Activated naive CD4-positive, alpha-beta T cell treated with Interleukin-2 at 50 U/mL for 16 hours (primary cell): ENCODE measurements at regions not wholly inside any gene's neighbourhood (a gene's known extent, or its start where the extent isn't known, plus 50 kb on each side); places are given as distances from the start of the nearest gene placed in this dataset.

Experiments used
- DNase-seq: peaks from one replicate; pipeline ENCODE4 v3.0.0-alpha.2; 2020

DNA sequence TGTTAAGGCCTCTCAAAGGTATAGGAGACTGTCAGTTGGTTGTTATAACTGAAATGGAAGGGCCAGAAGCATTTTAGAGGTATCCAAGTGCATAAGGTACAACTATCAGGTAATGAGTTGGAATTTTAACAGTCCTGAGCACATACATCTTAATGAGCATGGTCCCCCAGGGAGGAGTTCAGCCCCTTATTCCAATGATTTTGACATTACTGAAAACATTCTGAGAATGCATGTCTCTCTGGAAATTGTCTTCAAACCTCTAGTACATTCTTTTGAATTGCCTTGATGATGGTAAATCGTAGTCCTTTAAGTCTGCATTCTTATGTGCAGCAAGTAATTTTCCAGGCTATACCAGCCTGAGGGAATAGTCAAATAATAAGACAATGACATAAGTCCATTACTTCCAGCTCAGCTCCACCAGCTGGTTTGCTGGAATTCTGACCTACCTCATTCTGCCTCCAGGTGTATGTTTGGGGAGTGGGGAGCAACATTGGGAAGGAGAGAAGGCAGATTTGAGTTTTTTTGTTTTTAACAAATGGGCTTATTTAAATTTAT is 239.2 kb downstream of the MSRB3 start:
- DNase-seq, result no peak

DNA sequence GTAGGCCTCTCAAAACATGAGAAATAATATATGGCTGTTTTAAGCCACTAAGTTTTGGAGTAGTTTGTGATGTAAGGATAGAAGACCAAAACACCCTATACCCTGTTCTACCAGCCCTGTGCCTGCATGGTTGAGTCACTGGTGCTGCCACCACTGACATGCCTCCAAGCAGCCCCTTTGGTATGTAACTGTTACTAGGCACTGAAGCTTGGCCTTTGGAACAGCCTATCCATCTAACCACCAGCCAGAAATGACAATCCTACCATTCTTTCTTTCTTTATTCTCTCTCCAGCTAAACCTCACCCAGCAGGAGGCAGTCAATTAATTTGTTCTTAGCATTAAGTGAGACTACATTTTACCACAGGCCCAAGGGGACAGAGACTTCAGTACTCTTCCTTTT is 240.3 kb downstream of the MSRB3 start:
- DNase-seq, result no peak

DNA sequence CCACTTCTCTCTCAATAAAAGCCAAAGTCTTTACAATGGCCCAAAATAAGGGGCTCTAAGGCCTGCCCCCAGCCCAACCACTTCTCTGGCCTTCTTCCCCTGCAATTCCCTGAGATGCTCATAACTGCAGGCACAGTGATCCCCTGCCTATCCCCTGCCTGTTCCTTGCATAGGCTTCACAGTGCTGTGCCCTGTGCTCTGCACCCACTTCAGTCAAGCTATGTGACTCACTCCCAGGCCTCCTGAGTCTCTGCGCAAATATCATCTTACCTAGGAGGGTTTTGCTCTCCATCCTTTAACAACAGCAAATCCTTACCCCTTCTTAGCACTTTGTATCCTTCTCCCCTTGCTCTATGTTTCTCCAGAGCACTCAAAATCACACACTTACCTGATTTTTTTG is 242.2 kb downstream of the MSRB3 start:
- no peak for DNase-seq

DNA sequence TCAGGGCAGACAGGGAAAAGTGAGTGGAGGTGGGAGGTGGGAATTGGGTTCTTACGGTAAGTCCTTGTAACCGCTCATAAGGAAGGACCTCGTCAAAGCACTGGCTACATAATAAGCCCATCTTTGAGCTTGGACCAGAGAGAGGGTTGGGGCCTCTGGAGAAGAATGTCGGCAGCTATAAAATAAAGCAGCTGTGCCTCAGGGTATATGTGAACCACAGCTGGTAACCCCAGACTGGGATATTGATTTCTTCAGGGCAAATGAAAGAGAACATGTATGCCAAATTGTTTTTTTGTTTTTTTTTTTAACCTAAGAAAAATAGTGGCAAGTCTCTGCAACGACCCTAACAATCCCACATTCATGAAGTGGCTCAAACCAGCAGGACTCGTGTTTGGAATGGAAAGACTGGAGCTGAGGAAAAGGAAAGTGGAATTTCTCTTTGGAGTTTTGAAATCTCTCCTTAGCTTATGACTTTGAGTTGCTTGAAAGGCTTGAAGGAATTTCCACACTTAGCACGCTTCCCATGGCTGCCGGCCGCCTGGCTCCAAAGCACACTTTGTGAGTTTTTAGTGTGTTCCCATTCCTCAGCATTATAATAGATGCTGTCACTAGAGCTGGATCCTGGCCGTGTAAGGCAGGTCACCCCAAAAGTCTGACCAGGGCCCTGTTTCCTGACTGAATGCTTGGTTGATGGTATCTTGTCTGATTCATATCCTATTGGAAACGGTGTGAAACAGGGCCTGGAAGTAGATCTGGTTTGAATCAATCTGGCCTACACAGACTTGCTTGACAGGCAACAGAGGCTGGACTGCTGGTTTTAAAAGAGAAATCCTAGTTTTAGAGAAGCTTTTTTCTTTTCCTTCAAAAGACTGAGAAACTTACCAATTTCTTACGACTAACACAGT is 244.7 kb downstream of the MSRB3 start:
- no peak for DNase-seq

DNA sequence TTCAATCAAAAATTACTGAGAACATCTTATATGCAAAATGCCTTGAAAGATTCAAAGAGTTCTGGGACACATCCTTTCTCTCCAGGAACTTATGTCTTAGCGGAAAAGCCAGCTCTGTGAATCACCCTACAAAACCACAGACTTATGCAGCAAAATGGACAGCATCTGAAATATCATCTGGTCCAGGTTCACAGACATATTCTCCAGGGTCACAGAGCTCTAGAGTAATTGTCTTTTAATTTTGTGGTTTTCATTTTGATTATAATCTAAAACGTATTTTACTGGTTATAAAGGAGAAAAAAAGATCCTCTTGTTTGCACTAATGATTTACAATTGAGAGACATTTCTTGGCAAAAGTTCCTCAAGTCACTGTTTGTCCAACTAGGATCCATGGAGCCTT is 246.2 kb downstream of the MSRB3 start:
- DNase-seq, result no peak

DNA sequence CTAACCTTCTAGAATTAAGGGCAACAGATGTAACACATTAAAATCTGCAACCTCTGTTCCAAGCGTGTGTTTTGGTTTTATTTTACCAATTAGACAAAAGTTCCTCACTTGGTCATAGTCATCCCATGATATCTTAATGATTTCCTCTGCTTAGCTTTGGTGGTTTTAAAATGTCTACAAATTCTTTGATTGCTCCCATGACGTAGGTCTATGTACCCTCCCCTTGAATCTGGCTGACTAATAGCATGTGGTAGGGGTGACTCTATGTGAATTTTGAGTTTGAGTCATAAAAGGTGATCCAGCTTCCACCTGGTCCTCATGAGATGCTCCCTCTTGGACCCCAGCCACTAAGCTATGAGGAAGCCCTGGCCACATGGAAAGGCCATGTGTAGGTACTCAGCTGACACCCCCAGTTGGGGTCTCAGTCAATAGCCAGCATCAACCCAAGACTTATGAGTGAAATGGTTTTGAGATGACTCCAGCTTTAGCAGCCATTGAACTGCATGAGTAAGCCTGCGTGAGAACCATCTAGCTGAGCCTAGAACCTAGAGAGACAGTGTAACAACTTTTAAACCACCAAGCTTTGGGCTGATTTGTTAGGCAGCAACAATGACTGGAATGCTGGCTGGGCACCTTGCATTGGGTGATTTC is 247.1 kb downstream of the MSRB3 start:
- no peak for DNase-seq

DNA sequence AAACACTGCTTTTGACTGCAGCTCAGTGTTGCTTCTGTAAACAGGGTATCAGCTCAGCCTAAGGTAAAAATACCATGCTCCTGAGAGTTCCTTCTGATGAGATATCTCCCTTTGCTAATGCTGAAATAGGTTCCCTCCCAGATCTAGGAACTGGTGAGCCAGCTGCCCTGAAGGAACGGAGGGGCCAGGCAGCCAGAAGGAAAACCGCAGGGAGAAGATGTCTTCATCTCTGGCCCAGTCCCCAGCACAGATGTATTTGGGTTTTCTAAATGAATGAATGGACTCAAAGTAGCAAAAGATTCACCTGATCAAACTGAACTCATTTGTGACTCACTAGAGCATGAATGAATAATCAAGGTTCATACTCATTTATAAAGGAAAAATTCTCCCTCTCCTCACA is 247.8 kb downstream of the MSRB3 start:
- DNase-seq, result no peak

DNA sequence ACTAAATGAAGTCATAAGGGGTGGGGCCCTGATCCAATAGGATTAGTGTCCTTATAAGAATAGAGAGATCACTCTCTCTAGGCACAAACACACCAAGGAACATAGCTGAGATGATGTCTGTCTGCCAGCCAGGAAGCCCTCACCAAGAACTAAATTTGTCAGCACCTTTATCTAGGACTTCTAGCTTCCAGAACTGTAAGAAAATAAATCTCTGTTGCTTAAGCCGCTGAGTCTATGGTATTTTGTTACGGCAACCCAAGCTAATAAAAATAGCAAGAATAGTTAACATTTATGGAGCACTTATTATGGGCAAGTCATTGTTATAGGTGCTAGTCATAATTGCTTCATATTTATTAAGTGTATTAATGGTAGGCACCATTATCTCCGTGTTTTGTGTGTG is 249.6 kb downstream of the MSRB3 start:
- DNase-seq, result no peak

DNA sequence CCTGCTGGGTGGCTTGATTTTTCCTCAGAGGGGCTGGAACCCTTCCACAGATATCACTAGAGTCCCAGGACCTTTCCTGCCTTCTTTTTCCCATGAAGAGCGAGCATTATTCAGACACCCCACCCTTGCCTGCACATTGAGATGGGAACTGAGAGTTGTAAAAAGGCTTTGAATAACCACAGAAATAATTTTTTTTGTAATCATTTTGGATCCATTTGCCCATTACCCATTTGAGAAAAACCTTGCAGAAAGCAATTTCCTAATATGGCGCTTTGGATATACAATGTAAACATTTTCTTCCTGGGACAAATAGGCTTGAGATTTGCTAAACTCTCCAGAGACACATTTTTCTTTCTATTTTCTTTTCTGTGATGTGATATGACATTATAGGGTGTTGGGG is 250.6 kb downstream of the MSRB3 start:
- DNase-seq, result no peak

DNA sequence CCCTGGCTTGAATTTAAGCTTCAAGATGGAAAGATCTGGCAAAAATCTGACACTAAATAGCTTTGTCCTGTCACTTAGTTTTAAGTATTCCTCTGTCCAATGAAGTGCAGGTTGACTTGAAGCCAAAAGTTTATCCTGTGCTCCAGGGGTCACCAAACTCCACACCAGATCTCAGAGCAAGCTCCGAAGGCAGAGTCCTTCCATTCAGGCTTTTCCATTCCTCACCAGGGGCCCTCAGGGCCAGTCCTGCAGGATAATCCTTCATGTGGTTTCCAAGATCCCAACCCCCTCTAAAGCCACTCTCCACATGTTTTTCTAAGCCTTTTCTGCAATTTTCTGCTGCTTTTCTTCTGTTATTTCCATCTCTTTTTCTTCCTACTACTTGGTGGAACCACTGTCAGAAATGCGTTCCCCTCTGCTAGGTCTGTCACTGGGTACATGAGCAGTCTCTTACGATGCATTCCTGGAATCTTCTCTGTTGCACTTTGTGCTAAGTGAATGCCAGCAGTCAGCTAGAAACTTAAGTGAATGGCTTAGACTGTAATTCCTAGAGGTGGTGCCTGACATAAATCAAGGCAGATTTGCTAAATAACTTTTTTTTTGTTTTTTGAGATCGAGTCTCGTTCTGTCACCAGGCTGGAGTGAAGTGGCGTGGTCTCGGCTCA is 251.4 kb downstream of the MSRB3 start:
- no peak for DNase-seq

DNA sequence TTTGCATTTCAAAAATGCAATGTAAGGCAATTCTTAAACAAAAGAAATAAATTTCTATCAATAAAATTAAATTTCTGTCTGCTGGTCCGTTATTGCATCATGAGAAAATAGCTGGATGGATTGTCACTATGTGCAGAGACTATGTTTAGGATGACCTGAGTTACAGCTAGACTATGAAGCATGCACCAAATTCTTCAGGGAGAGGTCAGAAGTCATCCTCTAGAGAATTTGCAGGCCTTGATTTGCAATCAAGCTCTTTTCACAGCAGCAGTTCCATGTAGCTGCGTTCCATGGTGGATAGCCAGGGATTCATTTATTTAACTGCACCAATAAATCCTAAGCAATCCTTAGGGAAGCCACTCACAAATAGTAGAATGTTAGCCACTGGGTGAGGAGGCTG is 253.7 kb downstream of the MSRB3 start:
- no peak for DNase-seq

DNA sequence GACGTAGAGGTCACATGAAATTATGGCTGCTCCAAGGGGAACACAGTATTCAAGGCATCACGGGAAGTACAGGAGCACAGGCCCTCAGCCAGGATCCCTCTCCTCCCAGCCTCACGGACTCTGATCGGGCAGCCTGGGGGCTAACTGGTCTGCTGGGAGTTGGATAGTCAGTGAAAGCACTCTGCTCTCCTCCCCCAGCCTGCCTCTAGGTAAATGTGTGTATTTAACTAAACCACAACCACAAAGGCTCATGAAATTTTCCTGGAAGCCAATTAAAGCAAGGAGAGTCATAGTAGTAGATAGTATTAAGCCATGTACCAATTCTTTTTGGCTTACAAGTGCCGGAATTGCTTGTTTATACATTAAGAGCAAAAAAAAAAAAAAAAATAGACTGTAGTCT is 254.3 kb downstream of the MSRB3 start:
- no peak for DNase-seq

DNA sequence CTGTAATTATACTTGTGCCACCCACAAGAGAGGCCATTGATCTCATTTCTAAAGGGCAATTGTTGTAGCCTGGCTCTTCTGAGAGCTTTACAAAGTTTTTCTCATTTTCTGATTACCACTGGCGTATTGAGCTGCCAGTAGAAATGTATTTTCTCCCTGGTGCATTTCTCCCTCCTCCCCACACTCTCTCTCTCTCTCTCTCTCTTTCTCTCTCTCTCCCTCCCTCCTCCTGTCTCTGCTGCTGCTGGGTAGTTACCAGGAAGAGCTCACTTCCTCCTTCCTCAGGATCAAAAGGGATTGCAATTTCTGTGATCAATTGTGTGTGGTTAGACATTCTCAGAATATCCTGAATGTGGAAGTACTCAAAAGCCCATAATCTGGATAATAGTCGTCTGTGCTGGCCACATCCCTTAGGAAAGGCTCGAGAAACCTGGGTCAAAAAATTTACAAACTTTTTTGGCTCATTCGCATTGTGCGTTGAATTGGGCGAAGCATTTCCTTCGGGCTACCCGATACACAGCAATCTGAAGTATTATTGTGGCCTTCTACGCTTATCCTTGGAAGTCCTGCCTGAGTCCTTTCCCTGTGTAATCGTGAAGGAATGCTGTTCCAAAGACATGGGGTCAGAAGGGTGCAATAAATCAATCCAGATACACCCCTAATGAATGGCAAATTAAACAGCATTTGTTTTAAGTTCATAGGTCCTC is 254.8 kb downstream of the MSRB3 start:
- DNase-seq, result no peak

DNA sequence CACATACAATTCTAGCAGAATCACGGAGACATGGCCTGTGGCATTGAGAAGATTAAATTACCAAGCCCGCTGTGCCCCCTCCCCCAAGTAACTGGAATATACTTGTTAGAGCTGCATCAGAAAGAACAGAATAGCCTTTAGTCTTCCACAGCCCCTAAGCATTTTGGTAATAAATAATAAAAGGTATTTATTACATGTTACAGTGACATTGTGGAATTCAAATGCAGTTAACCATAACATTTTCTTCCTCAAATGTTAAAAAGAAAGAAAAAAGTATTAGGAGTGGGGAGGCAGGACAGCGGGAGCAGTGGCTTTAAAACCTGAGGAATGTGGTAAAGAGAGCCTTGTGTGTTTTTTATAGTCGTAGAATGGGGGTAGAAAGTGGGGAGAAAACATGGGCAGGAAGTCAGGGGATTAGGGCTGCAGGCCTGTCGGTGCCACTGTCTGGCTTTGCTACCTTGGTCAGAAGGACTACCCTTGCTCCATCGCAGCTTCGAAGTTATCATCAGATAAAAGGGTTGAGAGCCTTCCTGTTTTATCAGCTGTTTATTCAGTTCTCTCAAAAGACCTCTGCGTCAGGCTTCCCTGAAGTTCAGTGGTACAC is 255.9 kb downstream of the MSRB3 start:
- DNase-seq, result no peak

DNA sequence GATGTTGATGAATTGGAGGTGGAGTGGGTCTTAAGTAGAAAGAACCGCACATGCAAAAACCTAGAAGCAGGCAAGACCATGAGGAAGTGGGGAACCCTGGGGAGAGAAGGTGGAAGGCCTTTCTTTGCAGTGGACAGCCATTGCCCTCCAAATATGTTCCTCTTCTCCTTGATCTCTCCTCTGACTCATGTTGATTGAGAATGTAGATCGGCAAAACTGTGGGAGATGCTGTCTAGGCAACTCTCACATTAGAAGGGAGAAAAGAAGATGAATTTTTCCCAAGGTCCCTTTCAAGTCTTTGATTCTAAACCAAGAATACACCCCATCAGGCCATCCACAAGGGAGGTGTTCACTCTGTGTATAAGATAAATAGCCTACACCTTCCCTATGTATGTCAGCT is 257.5 kb downstream of the MSRB3 start:
- no peak for DNase-seq

DNA sequence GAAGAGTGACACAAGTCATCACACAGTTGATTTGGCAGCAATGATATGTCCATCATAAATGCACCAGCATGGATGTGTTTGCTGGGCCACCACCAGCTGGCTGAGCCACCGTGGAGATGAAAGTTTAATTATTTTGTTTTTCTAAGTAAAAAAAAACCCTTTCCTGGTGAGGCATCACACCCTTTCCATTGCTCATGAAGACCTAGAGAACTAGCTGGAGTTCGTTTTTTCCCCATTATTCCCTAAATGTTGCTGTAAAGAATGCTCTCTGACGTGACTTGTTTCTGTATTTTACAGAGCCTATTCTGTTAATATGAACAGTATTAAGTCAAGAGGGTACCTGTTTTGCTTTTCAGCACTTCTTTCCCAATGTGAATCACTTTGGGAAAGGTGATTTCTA is 257.9 kb downstream of the MSRB3 start:
- DNase-seq, result no peak

DNA sequence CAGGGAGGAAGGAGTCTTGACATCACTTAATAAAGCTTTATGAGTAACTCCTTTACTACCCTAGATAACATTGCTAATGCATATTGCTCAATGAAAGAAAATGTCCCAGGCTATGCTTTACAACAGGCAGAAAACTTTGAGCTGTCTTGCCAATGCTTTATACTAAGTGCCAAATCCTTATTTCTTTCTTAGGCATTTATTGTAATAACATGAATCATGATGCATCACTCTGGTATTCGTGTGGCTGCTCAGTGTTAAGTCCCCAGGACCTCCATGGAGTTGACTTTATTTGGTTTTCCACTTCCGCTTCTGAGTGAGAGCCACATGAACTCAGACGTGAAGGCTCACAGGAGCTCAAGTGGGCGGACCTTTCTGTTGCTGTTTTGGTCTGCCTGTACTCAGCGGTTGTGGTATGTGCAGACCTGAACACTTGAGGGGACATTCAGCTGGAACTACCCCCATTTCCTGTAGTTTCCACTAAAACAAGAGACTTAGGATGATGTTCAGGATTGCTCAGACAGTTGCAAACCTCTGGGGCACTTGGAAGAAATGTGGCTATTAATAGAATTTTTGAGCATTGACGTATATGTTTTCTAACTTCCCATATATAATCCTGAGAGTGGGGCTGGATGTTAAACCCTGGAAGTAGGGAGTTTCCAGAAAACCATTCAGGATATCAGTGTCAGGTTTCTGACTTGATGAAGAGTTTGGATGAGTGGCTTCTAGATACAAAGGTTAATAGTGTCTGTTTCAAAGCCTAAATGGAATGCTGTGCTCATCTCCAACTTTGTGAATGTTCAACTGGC is 258.6 kb downstream of the MSRB3 start:
- no peak for DNase-seq

DNA sequence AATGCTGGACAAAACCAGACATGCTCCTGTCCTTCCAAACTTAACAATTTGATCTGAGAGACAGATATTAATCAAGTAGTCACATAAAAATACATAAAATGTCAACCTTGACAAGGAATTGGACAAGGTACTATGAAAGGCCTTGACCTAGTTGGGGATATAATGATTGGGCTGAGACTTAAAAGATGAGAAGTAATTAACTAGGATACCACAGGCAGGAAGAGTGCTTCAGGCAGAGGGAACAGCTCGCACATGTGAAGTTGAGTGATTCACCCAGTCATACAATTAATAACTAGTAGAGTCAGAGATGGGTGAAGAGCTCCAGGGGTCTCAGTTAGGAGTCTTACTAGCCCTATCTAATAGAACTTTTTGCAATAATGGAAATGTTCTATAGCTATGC is 259.5 kb downstream of the MSRB3 start:
- no peak for DNase-seq

DNA sequence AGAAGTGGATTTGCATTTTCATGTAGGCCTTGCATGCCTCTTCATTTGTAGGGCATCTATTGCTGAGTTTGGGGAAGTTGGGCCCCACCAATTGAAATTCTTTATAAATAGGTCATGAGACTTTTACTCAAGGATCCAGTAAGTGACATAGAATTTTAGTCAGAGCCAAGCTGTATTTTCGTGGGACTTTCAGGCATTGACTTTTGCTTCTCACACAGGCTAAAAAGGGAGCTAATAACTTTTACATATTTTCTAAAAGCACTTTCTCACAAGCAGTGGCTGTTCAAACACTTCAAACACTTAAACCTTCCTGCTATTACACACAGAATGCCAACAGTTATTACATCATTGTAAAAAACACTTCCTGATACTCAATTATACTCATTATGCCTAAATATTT is 260.5 kb downstream of the MSRB3 start:
- no peak for DNase-seq

DNA sequence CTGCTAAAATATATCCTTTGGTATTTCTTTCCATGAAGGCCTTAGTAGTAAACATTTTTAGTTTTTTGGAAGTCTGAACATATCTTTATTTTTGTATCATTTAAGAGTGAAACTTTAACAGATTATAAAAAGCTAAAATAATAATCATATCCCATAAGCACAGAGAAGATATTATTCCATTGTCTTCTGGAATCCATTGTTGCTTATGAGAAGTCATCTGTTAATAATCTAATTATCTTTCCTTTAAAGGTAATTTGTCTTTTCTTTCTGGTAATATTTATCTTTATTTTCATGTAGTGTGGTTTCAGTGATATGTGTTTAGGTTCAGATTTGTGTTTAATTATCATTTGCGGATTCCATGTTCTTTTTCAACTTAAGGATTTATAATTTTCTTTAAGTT is 261.7 kb downstream of the MSRB3 start:
- DNase-seq, result no peak

DNA sequence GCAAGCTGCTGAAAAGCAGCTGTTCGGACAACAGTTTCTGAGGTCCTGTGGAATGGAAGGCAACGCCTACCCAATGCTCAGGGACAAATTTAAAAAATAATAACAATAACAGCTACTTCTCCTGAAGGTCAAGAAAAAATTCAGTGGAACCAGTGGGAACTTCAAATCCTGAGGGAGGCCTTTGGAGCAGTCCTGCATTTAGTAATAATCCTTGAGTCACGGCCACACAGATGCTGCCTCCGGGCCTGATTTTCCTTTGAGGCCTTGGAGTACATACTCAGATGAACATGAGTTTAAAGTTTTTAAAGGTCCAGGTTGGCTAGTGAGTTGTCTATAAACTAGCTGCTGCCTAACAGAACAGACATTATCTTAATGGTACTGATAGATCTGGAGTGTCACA is 268.0 kb downstream of the MSRB3 start:
- no peak for DNase-seq
